ENCODE measurements at regions not wholly inside any gene's neighbourhood (a gene's known extent, or its start where the extent isn't known, plus 50 kb on each side); places are given as distances from the start of the nearest gene placed in this dataset.

- Histone ChIP-seq H3K4me1 (replicated peaks in 1 of 2; ENCODE audit: control insufficient read depth in 2 of 2, insufficient read depth in 2 of 2, low read length in 2 of 2) (no peaks in the 10 kb centered on the region; a peak in 1 of 5 replicates), H3K9me3 (replicated peaks; ENCODE audit: control insufficient read depth, insufficient read depth, low read depth, low read length) (no peaks in the 10 kb centered on the region), H3K27ac (ENCODE audit: extremely low read depth, low read depth, low read length) (no peak overlapping the region), H3K79me2 (ENCODE audit: control insufficient read depth, insufficient read depth, low read length) (no peaks in the 10 kb centered on the region), H2AFZ (ENCODE audit: low read depth, low read length) (no peak overlapping the region), H3K27me3 (ENCODE audit: control insufficient read depth in 2 of 2, insufficient read depth in 2 of 2, low read length in 2 of 2) (no peaks in the 10 kb centered on the region), H3K36me3 (ENCODE audit: control insufficient read depth, insufficient read depth, low read length) (no peaks in the 10 kb centered on the region), H3K4me2 (ENCODE audit: insufficient read depth, low read length) (no peak overlapping the region), H3K9ac (ENCODE audit: insufficient read depth in 1 of 2, low read depth in 2 of 2, low read length in 2 of 2) (no peak overlapping the region), H3K4me3 (no peak overlapping the region), H4K20me1 (replicated peaks; ENCODE audit: control insufficient read depth, insufficient read depth, low read length) (no peaks in the 10 kb centered on the region), H3K9me1 (ENCODE audit: control insufficient read depth, insufficient read depth, low read length) (no peaks in the 10 kb centered on the region)
- FAIRE-seq = no peak
- POLR2A ChIA-PET = no interaction called here
- WGBS (ENCODE audit: insufficient coverage, low coverage, missing lambda C conversion rate) = 7% methylated on average over 5 of the region's 5 CpGs
- CTCF ChIA-PET (ENCODE audit: low intra/inter-chr PET ratio) = no interaction called here
- intact Hi-C loops (cut with micrococcal nuclease) = no loop called here
- ATAC-seq = no peak
- no TSS peak for BruUV-seq (replicated peaks)
- in situ Hi-C loops (cut with MboI) = loop anchor here (10.0 kb wide), 1 partner anchor 1425 kb away; no protein-coding TSS in a partner anchor
- DNase-seq (ENCODE audit: extremely low read depth in 1 of 4, low spot score in 3 of 4) = no peak
- no peak for TF ChIP-seq SRF (CRISPR knock-in tag; IDR thresholded peaks at IDR 0.05)
- TF ChIP-seq SMARCC2 (IDR thresholded peaks at IDR 0.05; ENCODE audit: low read depth) = no peak
- no peak for TF ChIP-seq NR1H2 (CRISPR knock-in tag; IDR thresholded peaks at IDR 0.05)
- TF ChIP-seq ZNF318 (IDR thresholded peaks at IDR 0.05; ENCODE audit: borderline replicate concordance in 1 of 2, low read depth in 1 of 2) = no peak
- no peak for TF ChIP-seq ZNF184 (CRISPR knock-in tag; IDR thresholded peaks at IDR 0.05)
- TF ChIP-seq RUNX1 (IDR thresholded peaks at IDR 0.05; ENCODE audit: low read depth) = no peak
- no peak for TF ChIP-seq ZNF780A (CRISPR knock-in tag; IDR thresholded peaks at IDR 0.05)
- TF ChIP-seq SMC3 (conservative IDR thresholded peaks at IDR 0.05; ENCODE audit: insufficient read depth, low read depth, low read length) = no peak
- no peak for TF ChIP-seq RB1 (IDR thresholded peaks at IDR 0.05; ENCODE audit: low read depth)
These were observed 173.7 kb upstream of the GALNTL6 start for GRCh38 chr4:171639540-171639939.

Data from K562 (cell line).